ENCODE measurements at regions not wholly inside any gene's neighbourhood (a gene's known extent, or its start where the extent isn't known, plus 50 kb on each side); places are given as distances from the start of the nearest gene placed in this dataset.

DNA sequence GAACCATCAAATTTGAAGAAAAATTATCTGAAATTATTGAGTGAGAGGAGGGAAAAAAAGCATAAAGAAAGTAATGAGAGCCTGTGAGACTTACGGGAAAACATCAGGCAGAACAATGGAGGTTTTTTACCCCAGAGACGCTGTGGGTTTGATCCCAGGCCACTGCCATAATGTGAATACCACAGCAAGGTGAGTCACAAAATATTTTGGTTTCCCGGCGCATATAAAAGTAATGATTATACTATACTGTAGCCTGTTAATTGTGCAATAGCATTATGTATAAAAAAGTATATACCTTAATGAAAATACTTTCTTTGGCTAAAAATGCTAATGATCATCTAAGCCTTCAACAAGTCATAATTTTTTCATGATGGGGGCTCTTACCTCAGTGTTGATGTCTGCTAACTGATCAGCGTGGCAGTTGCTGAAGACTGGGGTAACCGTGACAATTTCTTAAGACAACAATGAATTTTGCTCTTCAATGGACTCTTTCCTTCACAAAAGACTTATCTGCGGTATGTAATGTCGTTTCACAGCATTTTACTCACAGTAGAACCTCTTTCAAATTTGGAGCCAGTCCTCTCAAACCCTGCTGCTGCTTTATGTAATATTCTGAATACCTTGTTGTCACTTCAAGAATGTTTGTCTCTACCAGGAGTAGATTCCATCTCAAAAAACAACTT, 97.0 kb upstream of the FAM20C start:
- no peak for DNase-seq (ENCODE audit: low spot score)
- in situ Hi-C loops (cut with MboI; ENCODE audit: low sequenced_read_pairs, unreplicated experiment): no loop called here
- no peak for TF ChIP-seq CTCF (IDR thresholded peaks at IDR 0.05; ENCODE audit: borderline replicate concordance, control extremely low read depth, extremely low read depth, insufficient read depth, missing control alignments)

- TF ChIP-seq CTCF (IDR thresholded peaks at IDR 0.05; ENCODE audit: borderline replicate concordance, control extremely low read depth, extremely low read depth, insufficient read depth, missing control alignments): no peak
- DNase-seq (ENCODE audit: low spot score): no peak
- in situ Hi-C loops (cut with MboI; ENCODE audit: low sequenced_read_pairs, unreplicated experiment): no loop called here
Observed at GRCh38 chr7:95863-96260, 96.5 kb upstream of the FAM20C start.

DNA sequence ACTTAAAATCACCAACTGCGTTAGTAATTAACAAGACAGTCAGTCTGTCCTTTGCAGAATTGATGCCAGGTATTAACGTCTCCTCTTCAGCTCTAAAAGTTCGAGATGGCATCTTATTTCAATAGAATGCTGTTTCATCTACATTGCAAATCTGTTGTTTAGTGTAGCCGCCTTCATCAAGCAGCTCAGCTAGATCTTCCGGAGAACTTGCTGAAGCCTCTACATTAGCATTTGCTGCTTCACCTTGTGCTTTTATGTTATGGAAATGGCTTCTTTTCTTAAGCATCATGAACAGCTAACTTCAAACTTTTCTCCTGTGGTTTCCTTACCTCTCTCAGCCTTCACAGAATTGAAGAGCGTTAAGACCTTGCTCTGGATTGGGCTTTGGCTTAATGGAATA, 95.5 kb upstream of the FAM20C start:
- in situ Hi-C loops (cut with MboI; ENCODE audit: low sequenced_read_pairs, unreplicated experiment): no loop called here
- DNase-seq (ENCODE audit: low spot score): no peak
- TF ChIP-seq CTCF (IDR thresholded peaks at IDR 0.05; ENCODE audit: borderline replicate concordance, control extremely low read depth, extremely low read depth, insufficient read depth, missing control alignments): no peak

DNA sequence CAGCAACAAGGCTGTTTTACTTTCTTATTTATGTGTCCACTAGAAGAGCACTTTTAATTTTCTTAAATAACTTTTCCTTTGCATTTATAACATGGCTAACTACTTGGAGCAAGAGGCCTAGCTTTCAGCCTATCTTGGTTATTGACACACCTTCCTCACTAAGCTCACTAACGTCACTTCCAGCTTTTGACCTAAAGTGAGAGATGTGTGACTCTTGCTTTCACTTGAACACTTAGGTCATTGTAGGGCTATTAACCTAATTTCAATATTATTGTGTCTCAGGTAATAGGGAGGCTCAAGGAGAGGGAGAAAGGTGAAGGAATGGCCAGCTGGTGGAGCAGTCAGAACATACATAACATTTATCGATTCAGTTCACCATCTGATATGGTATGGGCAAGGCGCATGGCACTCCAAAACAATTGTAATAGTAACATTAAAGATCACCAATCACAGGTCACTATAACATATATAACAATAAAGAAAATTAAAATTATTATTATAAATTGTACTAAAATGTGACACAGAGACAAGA, 95.0 kb upstream of the FAM20C start:
- in situ Hi-C loops (cut with MboI; ENCODE audit: low sequenced_read_pairs, unreplicated experiment): no loop called here
- TF ChIP-seq CTCF (IDR thresholded peaks at IDR 0.05; ENCODE audit: borderline replicate concordance, control extremely low read depth, extremely low read depth, insufficient read depth, missing control alignments): no peak
- DNase-seq (ENCODE audit: low spot score): no peak

GRCh38 chr7:101146-102046, 91.0 kb upstream of the FAM20C start:
- no peak for TF ChIP-seq CTCF (IDR thresholded peaks at IDR 0.05; ENCODE audit: borderline replicate concordance, control extremely low read depth, extremely low read depth, insufficient read depth, missing control alignments)
- in situ Hi-C loops (cut with MboI; ENCODE audit: low sequenced_read_pairs, unreplicated experiment): no loop called here
- DNase-seq (ENCODE audit: low spot score): no peak

- TF ChIP-seq CTCF (IDR thresholded peaks at IDR 0.05; ENCODE audit: borderline replicate concordance, control extremely low read depth, extremely low read depth, insufficient read depth, missing control alignments): no peak
- no peak for DNase-seq (ENCODE audit: low spot score)
- in situ Hi-C loops (cut with MboI; ENCODE audit: low sequenced_read_pairs, unreplicated experiment): no loop called here
Observed at GRCh38 chr7:102047-102711, 90.2 kb upstream of the FAM20C start.
